ENCODE measurements at regions not wholly inside any gene's neighbourhood (a gene's known extent, or its start where the extent isn't known, plus 50 kb on each side); places are given as distances from the start of the nearest gene placed in this dataset.

GRCh38 chr5:57383093-57383861, 99.3 kb downstream of the ACTBL2 start:
- dilution Hi-C loops (cut with MboI; ENCODE audit: extremely low pct_ligation_motif_present, low sequenced_read_pairs): no loop called here
- H2AFZ ChIP-seq (ENCODE audit: control insufficient read depth, low read length): no peak overlapping the region
- no peaks in the 10 kb centered on the region for H3K79me2 ChIP-seq (ENCODE audit: control insufficient read depth, insufficient read depth, low read length)
- no peak overlapping the region for H3K9ac ChIP-seq (ENCODE audit: control insufficient read depth, extremely low read depth, insufficient read depth, low read length)
- H3K9me3 ChIP-seq (ENCODE audit: control insufficient read depth, low read depth, low read length): no peaks in the 10 kb centered on the region
- peak overlapping the region; percentile 32 for H3K27ac ChIP-seq (ENCODE audit: control insufficient read depth, insufficient read depth, low read length)
- no peaks in the 10 kb centered on the region for H3K36me3 ChIP-seq (ENCODE audit: control insufficient read depth in 2 of 2, extremely low read depth in 1 of 2, insufficient read depth in 2 of 2, low read length in 2 of 2)
- peak; percentile 59 for DNase-seq (ENCODE audit: low read depth, low spot score)
- H3K4me2 ChIP-seq (ENCODE audit: control insufficient read depth, extremely low read depth, insufficient read depth, low read depth, low read length): peak overlapping the region; percentile 28
- FAIRE-seq: peak; percentile 89
- no peaks in the 10 kb centered on the region for H4K20me1 ChIP-seq (ENCODE audit: control insufficient read depth, extremely low read depth, insufficient read depth, low read length)
- H3K4me3 ChIP-seq (ENCODE audit: control insufficient read depth in 2 of 3, extremely low read depth in 1 of 3, insufficient read depth in 2 of 3, low read depth in 1 of 3, low read length in 3 of 3): no peak overlapping the region
- H3K9me1 ChIP-seq (ENCODE audit: control insufficient read depth, extremely low read depth, insufficient read depth, low read length): no peaks in the 10 kb centered on the region
- no peaks in the 10 kb centered on the region for H3K27me3 ChIP-seq (ENCODE audit: control insufficient read depth, extremely low read depth, insufficient read depth, low read length)
- H3K4me1 ChIP-seq (ENCODE audit: control insufficient read depth, extremely low read depth, insufficient read depth, low read length): peaks cover 14% of the 10 kb centered on the region
- peak; percentile 38 to 61 (median 44) for TF ChIP-seq CTCF (optimal IDR thresholded peaks at IDR 0.05 in 1 of 3, IDR thresholded peaks at IDR 0.05 in 1 of 3, conservative IDR thresholded peaks at IDR 0.05 in 1 of 3; ENCODE audit: extremely low read depth in 1 of 3, insufficient read depth in 2 of 3, low read length in 3 of 3)
- TF ChIP-seq EZH2 (IDR thresholded peaks at IDR 0.05; ENCODE audit: low read length): no peak

- Histone ChIP-seq H4K20me1 (ENCODE audit: control insufficient read depth, extremely low read depth, insufficient read depth, low read length) (no peaks in the 10 kb centered on the region), H3K79me2 (ENCODE audit: control insufficient read depth, insufficient read depth, low read length) (no peaks in the 10 kb centered on the region), H3K4me2 (ENCODE audit: control insufficient read depth, extremely low read depth, insufficient read depth, low read depth, low read length) (peak overlapping the region; percentile 28), H3K9me3 (ENCODE audit: control insufficient read depth, low read depth, low read length) (no peaks in the 10 kb centered on the region), H2AFZ (ENCODE audit: control insufficient read depth, low read length) (no peak overlapping the region), H3K27me3 (ENCODE audit: control insufficient read depth, extremely low read depth, insufficient read depth, low read length) (no peaks in the 10 kb centered on the region), H3K4me1 (ENCODE audit: control insufficient read depth, extremely low read depth, insufficient read depth, low read length) (peaks cover 14% of the 10 kb centered on the region), H3K27ac (ENCODE audit: control insufficient read depth, insufficient read depth, low read length) (peak overlapping the region; percentile 1), H3K9ac (ENCODE audit: control insufficient read depth, extremely low read depth, insufficient read depth, low read length) (no peak overlapping the region), H3K36me3 (ENCODE audit: control insufficient read depth in 2 of 2, extremely low read depth in 1 of 2, insufficient read depth in 2 of 2, low read length in 2 of 2) (no peaks in the 10 kb centered on the region), H3K4me3 (ENCODE audit: control insufficient read depth in 2 of 3, extremely low read depth in 1 of 3, insufficient read depth in 2 of 3, low read depth in 1 of 3, low read length in 3 of 3) (no peak overlapping the region), H3K9me1 (ENCODE audit: control insufficient read depth, extremely low read depth, insufficient read depth, low read length) (no peaks in the 10 kb centered on the region)
- FAIRE-seq (no peak), DNase-seq (ENCODE audit: low read depth, low spot score) (no peak)
- TF ChIP-seq CTCF (optimal IDR thresholded peaks at IDR 0.05 in 1 of 3, IDR thresholded peaks at IDR 0.05 in 1 of 3, conservative IDR thresholded peaks at IDR 0.05 in 1 of 3; ENCODE audit: extremely low read depth in 1 of 3, insufficient read depth in 2 of 3, low read length in 3 of 3) (no peak), EZH2 (IDR thresholded peaks at IDR 0.05; ENCODE audit: low read length) (no peak)
- dilution Hi-C loops (cut with MboI; ENCODE audit: extremely low pct_ligation_motif_present, low sequenced_read_pairs): no loop called here
These were observed 100.0 kb downstream of the ACTBL2 start for GRCh38 chr5:57382655-57383054.

Measured in keratinocyte (primary cell).